ENCODE measurements at regions not wholly inside any gene's neighbourhood (a gene's known extent, or its start where the extent isn't known, plus 50 kb on each side); places are given as distances from the start of the nearest gene placed in this dataset.

GRCh38 chr5:88610586-88610985 lies 272.4 kb downstream of the MEF2C start:
- no peak overlapping the region for H3K4me3 ChIP-seq
- intact Hi-C loops (cut with micrococcal nuclease), result no loop called here
- H3K27me3 ChIP-seq (ENCODE audit: low read depth), result peaks cover 3% of the 10 kb centered on the region
- DNase-seq, result no peak
- H3K9me3 ChIP-seq (replicated peaks), result peaks cover 8% of the 10 kb centered on the region
- no peaks in the 10 kb centered on the region for H3K36me3 ChIP-seq
- H3K4me1 ChIP-seq, result no peaks in the 10 kb centered on the region
- TF ChIP-seq, protein P1, sequence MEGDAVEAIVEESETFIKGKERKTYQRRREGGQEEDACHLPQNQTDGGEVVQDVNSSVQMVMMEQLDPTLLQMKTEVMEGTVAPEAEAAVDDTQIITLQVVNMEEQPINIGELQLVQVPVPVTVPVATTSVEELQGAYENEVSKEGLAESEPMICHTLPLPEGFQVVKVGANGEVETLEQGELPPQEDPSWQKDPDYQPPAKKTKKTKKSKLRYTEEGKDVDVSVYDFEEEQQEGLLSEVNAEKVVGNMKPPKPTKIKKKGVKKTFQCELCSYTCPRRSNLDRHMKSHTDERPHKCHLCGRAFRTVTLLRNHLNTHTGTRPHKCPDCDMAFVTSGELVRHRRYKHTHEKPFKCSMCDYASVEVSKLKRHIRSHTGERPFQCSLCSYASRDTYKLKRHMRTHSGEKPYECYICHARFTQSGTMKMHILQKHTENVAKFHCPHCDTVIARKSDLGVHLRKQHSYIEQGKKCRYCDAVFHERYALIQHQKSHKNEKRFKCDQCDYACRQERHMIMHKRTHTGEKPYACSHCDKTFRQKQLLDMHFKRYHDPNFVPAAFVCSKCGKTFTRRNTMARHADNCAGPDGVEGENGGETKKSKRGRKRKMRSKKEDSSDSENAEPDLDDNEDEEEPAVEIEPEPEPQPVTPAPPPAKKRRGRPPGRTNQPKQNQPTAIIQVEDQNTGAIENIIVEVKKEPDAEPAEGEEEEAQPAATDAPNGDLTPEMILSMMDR (IDR thresholded peaks at IDR 0.05; ENCODE audit: borderline replicate concordance), result no peak
- no peak overlapping the region for H3K27ac ChIP-seq (replicated peaks)

DNA sequence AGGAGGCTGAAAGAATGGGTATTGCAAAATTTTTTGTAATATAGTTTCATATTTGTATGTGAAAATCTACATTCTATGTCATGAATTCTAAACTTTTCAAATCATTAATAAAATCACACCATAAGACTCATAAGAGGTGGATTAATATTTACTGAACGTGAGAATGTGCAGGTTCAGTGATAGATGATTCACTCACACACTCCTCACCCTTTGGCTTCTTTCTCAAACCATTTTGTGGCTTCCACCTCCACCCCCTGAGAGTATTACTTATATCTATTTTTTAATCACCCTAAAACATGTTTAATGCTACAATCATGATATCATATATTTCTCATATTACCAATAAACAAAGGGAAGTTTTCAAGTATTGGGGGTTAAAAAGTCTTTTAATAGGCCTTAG lies 275.5 kb downstream of the MEF2C start:
- Histone ChIP-seq H3K4me3 (no peak overlapping the region), H3K9me3 (replicated peaks) (no peaks in the 10 kb centered on the region), H3K27ac (replicated peaks) (no peak overlapping the region), H3K4me1 (no peaks in the 10 kb centered on the region), H3K27me3 (ENCODE audit: low read depth) (peaks cover 3% of the 10 kb centered on the region), H3K36me3 (no peaks in the 10 kb centered on the region)
- intact Hi-C loops (cut with micrococcal nuclease), result no loop called here
- TF ChIP-seq, protein P1 (IDR thresholded peaks at IDR 0.05; ENCODE audit: borderline replicate concordance), result no peak
- DNase-seq, result no peak

DNA sequence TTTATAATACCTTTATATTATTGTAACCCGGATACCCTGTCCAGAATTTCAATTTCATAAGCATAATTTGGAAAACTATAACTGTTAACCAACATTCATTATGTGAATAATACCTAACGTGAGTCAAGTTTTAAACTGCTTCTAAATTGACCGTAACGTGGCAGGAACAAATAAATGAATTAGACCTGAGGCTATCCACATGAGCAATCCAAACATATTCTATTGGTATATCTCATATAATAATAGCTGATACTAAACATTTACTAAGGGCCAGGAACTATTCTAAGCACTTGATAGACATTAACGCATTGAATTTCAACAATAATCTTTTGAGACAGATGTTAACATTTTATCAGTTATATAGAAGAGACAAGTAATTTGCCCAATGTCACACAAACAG lies 276.4 kb downstream of the MEF2C start:
- H3K9me3 ChIP-seq (replicated peaks), result no peaks in the 10 kb centered on the region
- H3K27ac ChIP-seq (replicated peaks), result no peak overlapping the region
- intact Hi-C loops (cut with micrococcal nuclease), result no loop called here
- no peak overlapping the region for H3K4me3 ChIP-seq
- TF ChIP-seq, protein P1 (IDR thresholded peaks at IDR 0.05; ENCODE audit: borderline replicate concordance), result no peak
- peaks cover 3% of the 10 kb centered on the region for H3K27me3 ChIP-seq (ENCODE audit: low read depth)
- no peaks in the 10 kb centered on the region for H3K36me3 ChIP-seq
- H3K4me1 ChIP-seq, result no peaks in the 10 kb centered on the region
- no peak for DNase-seq

- intact Hi-C loops (cut with micrococcal nuclease), result no loop called here
- DNase-seq, result no peak
- TF ChIP-seq, protein P1 (IDR thresholded peaks at IDR 0.05; ENCODE audit: borderline replicate concordance), result no peak
- Histone ChIP-seq H3K4me1 (no peaks in the 10 kb centered on the region), H3K27ac (replicated peaks) (no peak overlapping the region), H3K36me3 (no peaks in the 10 kb centered on the region), H3K27me3 (ENCODE audit: low read depth) (peaks cover 3% of the 10 kb centered on the region), H3K9me3 (replicated peaks) (peaks cover 1% of the 10 kb centered on the region), H3K4me3 (no peak overlapping the region)
Observed at GRCh38 chr5:88606173-88606572, 276.8 kb downstream of the MEF2C start.

GRCh38 chr5:88602584-88602983 lies 280.4 kb downstream of the MEF2C start:
- Histone ChIP-seq H3K36me3 (no peaks in the 10 kb centered on the region), H3K27ac (replicated peaks) (no peak overlapping the region), H3K27me3 (ENCODE audit: low read depth) (no peaks in the 10 kb centered on the region), H3K4me3 (no peak overlapping the region), H3K4me1 (no peaks in the 10 kb centered on the region), H3K9me3 (replicated peaks) (peaks cover 15% of the 10 kb centered on the region)
- intact Hi-C loops (cut with micrococcal nuclease), result no loop called here
- no peak for DNase-seq
- TF ChIP-seq, protein P1 (IDR thresholded peaks at IDR 0.05; ENCODE audit: borderline replicate concordance), result no peak

DNA sequence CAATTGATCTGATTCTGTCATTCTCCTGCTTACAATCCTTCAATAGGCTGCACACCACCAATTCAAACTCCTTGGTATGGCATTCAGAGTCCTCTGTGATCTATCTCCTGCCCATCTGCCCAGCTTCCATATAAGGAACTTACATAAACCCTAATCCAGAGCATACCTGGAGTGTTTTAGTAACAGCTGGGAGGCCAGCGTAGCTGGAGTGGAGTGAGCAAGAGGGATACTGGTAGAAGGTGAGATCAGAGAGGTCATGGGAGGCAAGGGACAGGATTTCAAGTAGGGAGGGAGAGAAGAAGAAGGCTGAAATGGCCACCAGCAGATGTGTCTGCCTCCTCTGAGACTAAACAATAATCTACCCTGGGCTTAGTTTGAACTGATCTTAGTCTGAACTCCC lies 288.5 kb downstream of the MEF2C start:
- no peaks in the 10 kb centered on the region for H3K27me3 ChIP-seq (ENCODE audit: low read depth)
- TF ChIP-seq, protein P1 (IDR thresholded peaks at IDR 0.05; ENCODE audit: borderline replicate concordance), result no peak
- intact Hi-C loops (cut with micrococcal nuclease), result no loop called here
- no peak overlapping the region for H3K27ac ChIP-seq (replicated peaks)
- H3K9me3 ChIP-seq (replicated peaks), result peaks cover 12% of the 10 kb centered on the region
- H3K4me3 ChIP-seq, result no peak overlapping the region
- no peaks in the 10 kb centered on the region for H3K4me1 ChIP-seq
- DNase-seq, result no peak
- H3K36me3 ChIP-seq, result no peaks in the 10 kb centered on the region
